NCI-H2029 (cell line): ENCODE measurements at regions not wholly inside any gene's neighbourhood (a gene's known extent, or its start where the extent isn't known, plus 50 kb on each side); places are given as distances from the start of the nearest gene placed in this dataset.
"Not testable (repeated sequence)": the region's sequence is repeated elsewhere in the genome, so short reads cannot be mapped to it uniquely, and the experiment has no call there.

Experiments
- DNase-seq: peaks from one replicate; lab custom pipeline; 2025; lab: John Stamatoyannopoulos, UW

GRCh38 chr7:32681174-32681518, 185.9 kb downstream of the AVL9 start:
- DNase-seq = no peak

- DNase-seq = peak; percentile 24
Measured at GRCh38 chr7:32680259-32681173, 185.2 kb downstream of the AVL9 start.

GRCh38 chr7:32679192-32679591, 183.9 kb downstream of the AVL9 start:
- no peak for DNase-seq

GRCh38 chr7:32677593-32677992, 182.3 kb downstream of the AVL9 start:
- no peak for DNase-seq

- DNase-seq = no peak
Measured at GRCh38 chr7:32676249-32676941, 181.1 kb downstream of the AVL9 start.

- no peak for DNase-seq
Measured at GRCh38 chr7:32673275-32673983, 178.1 kb downstream of the AVL9 start.

- no peak for DNase-seq
Measured at GRCh38 chr7:32670110-32671025, 175.1 kb downstream of the AVL9 start.

- DNase-seq = peak; percentile 67
Measured at GRCh38 chr7:32669173-32669870, 174.0 kb downstream of the AVL9 start.

- peak; percentile 6 for DNase-seq
Measured at GRCh38 chr7:32668387-32669097, 173.3 kb downstream of the AVL9 start.

- not testable (repeated sequence) for DNase-seq
Measured at GRCh38 chr7:32667586-32667985, 172.3 kb downstream of the AVL9 start.

GRCh38 chr7:32663805-32664211, 168.5 kb downstream of the AVL9 start:
- DNase-seq = not testable (repeated sequence)

GRCh38 chr7:32662509-32662908, 167.2 kb downstream of the AVL9 start:
- not testable (repeated sequence) for DNase-seq

- no peak for DNase-seq
Measured at GRCh38 chr7:32661929-32662328, 166.6 kb downstream of the AVL9 start.

- no peak for DNase-seq
Measured at GRCh38 chr7:32661501-32661900, 166.2 kb downstream of the AVL9 start.

- no peak for DNase-seq
Measured at GRCh38 chr7:32660936-32661335, 165.6 kb downstream of the AVL9 start.

- no peak for DNase-seq
Measured at GRCh38 chr7:32659853-32660252, 164.6 kb downstream of the AVL9 start.

GRCh38 chr7:32658467-32658869, 163.2 kb downstream of the AVL9 start:
- no peak for DNase-seq

GRCh38 chr7:32658034-32658433, 162.7 kb downstream of the AVL9 start:
- DNase-seq = no peak

- not testable (repeated sequence) for DNase-seq
Measured at GRCh38 chr7:32654549-32654948, 159.3 kb downstream of the AVL9 start.

- not testable (repeated sequence) for DNase-seq
Measured at GRCh38 chr7:32650356-32650755, 155.1 kb downstream of the AVL9 start.
